GM12875 (cell line): ENCODE measurements at regions not wholly inside any gene's neighbourhood (a gene's known extent, or its start where the extent isn't known, plus 50 kb on each side); places are given as distances from the start of the nearest gene placed in this dataset.

ENCODE experiments used
- H3K4me3 ChIP-seq: one replicate; pipeline ENCODE4 v1.5.1; 2011; ENCODE audit warnings: low read depth, low read length, control low read depth
- CTCF ChIP-seq: IDR thresholded peaks from 2 replicates; pipeline ENCODE4 v1.5.1; 2011; ENCODE audit warnings: low read depth, mild to moderate bottlenecking, control low read depth, inconsistent platforms, low read length, moderate library complexity, borderline replicate concordance; ENCODE audit not compliant: insufficient read depth

- no peak overlapping the region for H3K4me3 ChIP-seq
- no peak for TF ChIP-seq CTCF
Observed at GRCh38 chr9:107112707-107113243, 170.3 kb upstream of the RAD23B start.

- no peak for TF ChIP-seq CTCF
- H3K4me3 ChIP-seq = no peak overlapping the region
Observed at GRCh38 chr9:107118863-107119624, 164.0 kb upstream of the RAD23B start.

- no peak for TF ChIP-seq CTCF
- no peak overlapping the region for H3K4me3 ChIP-seq
Observed at GRCh38 chr9:107119735-107120134, 163.3 kb upstream of the RAD23B start.

GRCh38 chr9:107123389-107123788, 159.7 kb upstream of the RAD23B start:
- no peak overlapping the region for H3K4me3 ChIP-seq
- TF ChIP-seq CTCF = no peak

GRCh38 chr9:107127608-107128007, 155.5 kb upstream of the RAD23B start:
- TF ChIP-seq CTCF = no peak
- H3K4me3 ChIP-seq = no peak overlapping the region

- H3K4me3 ChIP-seq = no peak overlapping the region
- no peak for TF ChIP-seq CTCF
Observed at GRCh38 chr9:107131108-107131799, 151.8 kb upstream of the RAD23B start.
